WERI-Rb-1 (cell line): ENCODE measurements at regions not wholly inside any gene's neighbourhood (a gene's known extent, or its start where the extent isn't known, plus 50 kb on each side); places are given as distances from the start of the nearest gene placed in this dataset.

Experiments used
- DNase-seq: peaks from one replicate; pipeline ENCODE4 v3.0.0-alpha.2; 2020
- H3K27ac ChIP-seq: fragments of 250-450 bp; sonication (Bioruptor Pico); 2 replicates; pipeline ENCODE4 v1.5.1; 2020; ENCODE audit warnings: mild to moderate bottlenecking, moderate library complexity
- H3K27me3 ChIP-seq: fragments of 250-450 bp; sonication (Bioruptor Pico); 2 replicates; pipeline ENCODE4 v1.5.1; 2021; ENCODE audit warnings: mild to moderate bottlenecking, low read depth, moderate library complexity; ENCODE audit not compliant: insufficient read depth, severe bottlenecking
- H3K36me3 ChIP-seq: fragments of 250-450 bp; sonication (Bioruptor Pico); 2 replicates; pipeline ENCODE4 v1.5.1; 2020; ENCODE audit warnings: mild to moderate bottlenecking, moderate library complexity
- H3K4me3 ChIP-seq: 2 replicates; pipeline ENCODE4 v1.5.1; 2011; ENCODE audit warnings: low read depth, mild to moderate bottlenecking, control low read depth, low read length
- H3K9me3 ChIP-seq: fragments of 250-450 bp; sonication (Bioruptor Pico); 2 replicates; pipeline ENCODE4 v1.5.1; 2021; ENCODE audit warnings: mild to moderate bottlenecking, moderate library complexity; ENCODE audit not compliant: severe bottlenecking
- CTCF ChIP-seq: IDR thresholded peaks from 2 replicates; pipeline ENCODE4 v1.5.1; 2011; ENCODE audit warnings: low read depth, mild to moderate bottlenecking, control low read depth, inconsistent platforms, low read length

GRCh38 chr5:52734557-52734956 is 53.2 kb upstream of the ITGA1 start:
- Histone ChIP-seq H3K27me3 (no peaks in the 10 kb centered on the region), H3K27ac (no peak overlapping the region), H3K4me3 (no peak overlapping the region), H3K36me3 (no peaks in the 10 kb centered on the region), H3K9me3 (peaks cover 6% of the 10 kb centered on the region)
- TF ChIP-seq CTCF = no peak
- DNase-seq = no peak

GRCh38 chr5:52735139-52735538 is 52.6 kb upstream of the ITGA1 start:
- no peak for DNase-seq
- H3K27me3 ChIP-seq = no peaks in the 10 kb centered on the region
- no peak for TF ChIP-seq CTCF
- peaks cover 6% of the 10 kb centered on the region for H3K9me3 ChIP-seq
- no peak overlapping the region for H3K27ac ChIP-seq
- no peaks in the 10 kb centered on the region for H3K36me3 ChIP-seq
- no peak overlapping the region for H3K4me3 ChIP-seq
